Putamen (tissue), 1 donor: ENCODE measurements at regions not wholly inside any gene's neighbourhood (a gene's known extent, or its start where the extent isn't known, plus 50 kb on each side); places are given as distances from the start of the nearest gene placed in this dataset.
"Not testable (repeated sequence)": the region's sequence is repeated elsewhere in the genome, so short reads cannot be mapped to it uniquely, and the experiment has no call there.

Source experiments
- DNase-seq: peaks from one replicate; pipeline ENCODE4 v3.0.0-alpha.2; 2016; ENCODE audit warnings: low spot score

- DNase-seq = no peak
These were observed 105.7 kb downstream of the LCA5 start for GRCh38 chr6:79431537-79431933.

- no peak for DNase-seq
These were observed 106.2 kb downstream of the LCA5 start for GRCh38 chr6:79430913-79431536.

- no peak for DNase-seq
These were observed 109.5 kb downstream of the LCA5 start for GRCh38 chr6:79427721-79428120.

GRCh38 chr6:79426625-79427278 lies 110.5 kb downstream of the LCA5 start:
- DNase-seq = no peak

- DNase-seq = no peak
These were observed 111.5 kb downstream of the LCA5 start for GRCh38 chr6:79425589-79426311.

GRCh38 chr6:79423216-79423615 lies 114.0 kb downstream of the LCA5 start:
- no peak for DNase-seq

- no peak for DNase-seq
These were observed 114.6 kb downstream of the LCA5 start for GRCh38 chr6:79422666-79423065.

- peak; percentile 78 for DNase-seq
These were observed 115.3 kb downstream of the LCA5 start for GRCh38 chr6:79421707-79422484.

- no peak for DNase-seq
These were observed 116.2 kb downstream of the LCA5 start for GRCh38 chr6:79421001-79421411.

- DNase-seq = peak; percentile 76
These were observed 117.2 kb downstream of the LCA5 start for GRCh38 chr6:79420054-79420453.

GRCh38 chr6:79416931-79417330 lies 120.3 kb downstream of the LCA5 start:
- no peak for DNase-seq

GRCh38 chr6:79413562-79414002 lies 123.6 kb downstream of the LCA5 start:
- DNase-seq = no peak

GRCh38 chr6:79410806-79411205 lies 126.4 kb downstream of the LCA5 start:
- DNase-seq = no peak

GRCh38 chr6:79408256-79408974 lies 128.8 kb downstream of the LCA5 start:
- no peak for DNase-seq

- no peak for DNase-seq
These were observed 132.6 kb downstream of the LCA5 start for GRCh38 chr6:79404677-79405076.

- DNase-seq = no peak
These were observed 133.0 kb downstream of the LCA5 start for GRCh38 chr6:79404261-79404660.

GRCh38 chr6:79403563-79403962 lies 133.7 kb downstream of the LCA5 start:
- no peak for DNase-seq

GRCh38 chr6:79403086-79403485 lies 134.1 kb downstream of the LCA5 start:
- no peak for DNase-seq

GRCh38 chr6:79399499-79399898 lies 137.7 kb downstream of the LCA5 start:
- DNase-seq = no peak

- not testable (repeated sequence) for DNase-seq
These were observed 138.6 kb downstream of the LCA5 start for GRCh38 chr6:79398617-79399016.

- no peak for DNase-seq
These were observed 140.6 kb downstream of the LCA5 start for GRCh38 chr6:79396625-79397024.

GRCh38 chr6:79394690-79395089 lies 142.5 kb downstream of the LCA5 start:
- no peak for DNase-seq
